ENCODE measurements at regions not wholly inside any gene's neighbourhood (a gene's known extent, or its start where the extent isn't known, plus 50 kb on each side); places are given as distances from the start of the nearest gene placed in this dataset.
"Not testable (repeated sequence)": the region's sequence is repeated elsewhere in the genome, so short reads cannot be mapped to it uniquely, and the experiment has no call there.

DNA sequence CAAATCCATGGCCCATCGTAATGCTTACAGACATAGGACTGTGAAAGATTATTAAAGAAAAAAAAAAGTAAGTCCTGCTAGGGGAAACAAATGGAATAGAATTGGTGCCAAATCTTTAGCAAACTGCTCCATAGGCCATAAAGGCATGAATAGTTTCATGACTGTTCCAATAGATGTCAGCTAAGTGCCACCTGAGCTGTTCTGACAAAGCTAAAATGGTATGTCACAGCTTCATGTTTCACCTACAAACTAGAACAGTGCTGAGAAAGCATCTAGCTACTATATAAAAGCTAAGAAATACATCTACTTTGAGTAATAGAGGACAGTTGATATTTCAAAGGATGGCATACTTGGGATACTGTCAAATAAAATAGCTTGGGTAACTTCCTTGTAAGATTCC lies 771.6 kb upstream of the CA10 start:
- no peak overlapping the region for H3K27ac Mint-ChIP-seq
- no peak for DNase-seq (ENCODE audit: low spot score in 2 of 2, unreplicated experiment in 2 of 2)
- no peaks in the 10 kb centered on the region for H3K36me3 Mint-ChIP-seq
- no peak overlapping the region for H3K4me3 Mint-ChIP-seq
- no peaks in the 10 kb centered on the region for H3K27me3 Mint-ChIP-seq (ENCODE audit: low read depth)
- H3K9me3 Mint-ChIP-seq = peaks cover 3% of the 10 kb centered on the region
- TF ChIP-seq, protein P1, sequence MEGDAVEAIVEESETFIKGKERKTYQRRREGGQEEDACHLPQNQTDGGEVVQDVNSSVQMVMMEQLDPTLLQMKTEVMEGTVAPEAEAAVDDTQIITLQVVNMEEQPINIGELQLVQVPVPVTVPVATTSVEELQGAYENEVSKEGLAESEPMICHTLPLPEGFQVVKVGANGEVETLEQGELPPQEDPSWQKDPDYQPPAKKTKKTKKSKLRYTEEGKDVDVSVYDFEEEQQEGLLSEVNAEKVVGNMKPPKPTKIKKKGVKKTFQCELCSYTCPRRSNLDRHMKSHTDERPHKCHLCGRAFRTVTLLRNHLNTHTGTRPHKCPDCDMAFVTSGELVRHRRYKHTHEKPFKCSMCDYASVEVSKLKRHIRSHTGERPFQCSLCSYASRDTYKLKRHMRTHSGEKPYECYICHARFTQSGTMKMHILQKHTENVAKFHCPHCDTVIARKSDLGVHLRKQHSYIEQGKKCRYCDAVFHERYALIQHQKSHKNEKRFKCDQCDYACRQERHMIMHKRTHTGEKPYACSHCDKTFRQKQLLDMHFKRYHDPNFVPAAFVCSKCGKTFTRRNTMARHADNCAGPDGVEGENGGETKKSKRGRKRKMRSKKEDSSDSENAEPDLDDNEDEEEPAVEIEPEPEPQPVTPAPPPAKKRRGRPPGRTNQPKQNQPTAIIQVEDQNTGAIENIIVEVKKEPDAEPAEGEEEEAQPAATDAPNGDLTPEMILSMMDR (IDR thresholded peaks at IDR 0.05; ENCODE audit: unreplicated experiment) = no peak
- no peaks in the 10 kb centered on the region for H3K4me1 Mint-ChIP-seq

- Mint-ChIP-seq H3K36me3 (peaks cover 2% of the 10 kb centered on the region), H3K4me1 (no peaks in the 10 kb centered on the region), H3K4me3 (no peak overlapping the region), H3K27ac (no peak overlapping the region), H3K9me3 (peaks cover 7% of the 10 kb centered on the region), H3K27me3 (ENCODE audit: low read depth) (peaks cover 2% of the 10 kb centered on the region)
- TF ChIP-seq, protein P1 (IDR thresholded peaks at IDR 0.05; ENCODE audit: unreplicated experiment) = no peak
- DNase-seq (ENCODE audit: low spot score in 2 of 2, unreplicated experiment in 2 of 2) = no peak
These were observed 765.1 kb upstream of the CA10 start for GRCh38 chr17:52923658-52924057.

GRCh38 chr17:52899235-52899634 lies 740.7 kb upstream of the CA10 start:
- H3K4me1 Mint-ChIP-seq = no peaks in the 10 kb centered on the region
- peaks cover 2% of the 10 kb centered on the region for H3K27me3 Mint-ChIP-seq (ENCODE audit: low read depth)
- H3K36me3 Mint-ChIP-seq = no peaks in the 10 kb centered on the region
- H3K4me3 Mint-ChIP-seq = no peak overlapping the region
- TF ChIP-seq, protein P1 (IDR thresholded peaks at IDR 0.05; ENCODE audit: unreplicated experiment) = no peak
- no peak overlapping the region for H3K27ac Mint-ChIP-seq
- no peaks in the 10 kb centered on the region for H3K9me3 Mint-ChIP-seq
- DNase-seq (ENCODE audit: low spot score in 2 of 2, unreplicated experiment in 2 of 2) = no peak

- H3K27ac Mint-ChIP-seq = no peak overlapping the region
- no peak overlapping the region for H3K4me3 Mint-ChIP-seq
- TF ChIP-seq, protein P1 (IDR thresholded peaks at IDR 0.05; ENCODE audit: unreplicated experiment) = no peak
- DNase-seq (ENCODE audit: low spot score in 2 of 2, unreplicated experiment in 2 of 2) = no peak
- H3K27me3 Mint-ChIP-seq (ENCODE audit: low read depth) = peaks cover 3% of the 10 kb centered on the region
- no peaks in the 10 kb centered on the region for H3K36me3 Mint-ChIP-seq
- no peaks in the 10 kb centered on the region for H3K4me1 Mint-ChIP-seq
- no peaks in the 10 kb centered on the region for H3K9me3 Mint-ChIP-seq
These were observed 736.8 kb upstream of the CA10 start for GRCh38 chr17:52895272-52895671.

DNA sequence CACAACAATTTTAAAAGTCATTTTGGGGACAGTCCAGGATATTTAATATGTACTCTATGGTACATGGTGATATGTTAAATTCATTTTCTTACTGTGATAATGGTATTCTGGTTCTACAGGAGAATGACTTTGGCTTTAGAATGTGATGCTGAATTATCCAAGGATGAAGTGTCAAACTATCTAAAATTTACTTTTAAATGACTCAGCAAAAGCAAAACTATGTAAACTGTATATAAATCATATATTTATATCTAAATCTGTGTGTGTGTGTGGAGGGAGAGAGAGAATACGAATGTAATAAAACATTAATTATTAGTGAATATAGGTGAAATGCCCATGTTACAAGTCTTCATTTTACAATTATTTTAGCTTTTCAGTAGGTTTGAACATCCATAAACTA lies 733.8 kb upstream of the CA10 start:
- TF ChIP-seq, protein P1 (IDR thresholded peaks at IDR 0.05; ENCODE audit: unreplicated experiment) = no peak
- Mint-ChIP-seq H3K9me3 (no peaks in the 10 kb centered on the region), H3K4me3 (no peak overlapping the region), H3K4me1 (no peaks in the 10 kb centered on the region), H3K36me3 (no peaks in the 10 kb centered on the region), H3K27me3 (ENCODE audit: low read depth) (peaks cover 9% of the 10 kb centered on the region), H3K27ac (no peak overlapping the region)
- DNase-seq (ENCODE audit: low spot score in 2 of 2, unreplicated experiment in 2 of 2) = no peak

DNA sequence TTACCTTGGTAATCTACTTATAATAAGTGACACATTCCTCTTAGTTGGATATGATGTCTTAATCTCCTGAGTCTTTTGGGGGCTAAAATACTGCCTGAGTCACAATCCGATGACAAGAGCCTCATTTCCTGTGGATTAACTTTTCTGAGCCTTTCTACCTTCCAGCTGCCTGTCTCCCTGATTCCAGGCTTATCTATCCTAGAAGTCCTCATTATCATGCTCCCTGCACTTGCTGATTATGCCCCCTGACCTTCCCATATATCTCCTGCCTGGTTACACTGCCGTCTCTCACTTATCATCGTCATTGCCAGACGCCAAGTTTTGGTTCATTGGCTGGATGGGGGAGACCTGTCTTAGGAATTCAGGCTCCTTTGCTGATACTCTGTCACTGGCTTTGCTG lies 727.4 kb upstream of the CA10 start:
- no peak for DNase-seq (ENCODE audit: low spot score in 2 of 2, unreplicated experiment in 2 of 2)

GRCh38 chr17:52883907-52884491 lies 725.5 kb upstream of the CA10 start:
- not testable (repeated sequence) for H3K4me1 Mint-ChIP-seq, H3K9me3 Mint-ChIP-seq, H3K4me3 Mint-ChIP-seq, H3K36me3 Mint-ChIP-seq, H3K27ac Mint-ChIP-seq
- DNase-seq (ENCODE audit: low spot score in 2 of 2, unreplicated experiment in 2 of 2) = peak in 1 of 2 experiments; percentile 16
- H3K27me3 Mint-ChIP-seq (ENCODE audit: low read depth) = peaks cover 47% of the 10 kb centered on the region

More for the DNA sequence above, 727.4 kb upstream of the CA10 start:
- H3K4me1 Mint-ChIP-seq = no peaks in the 10 kb centered on the region
- no peak overlapping the region for H3K4me3 Mint-ChIP-seq
- H3K9me3 Mint-ChIP-seq = no peaks in the 10 kb centered on the region
- H3K36me3 Mint-ChIP-seq = no peaks in the 10 kb centered on the region
- H3K27ac Mint-ChIP-seq = no peak overlapping the region
- peaks cover 41% of the 10 kb centered on the region for H3K27me3 Mint-ChIP-seq (ENCODE audit: low read depth)
- TF ChIP-seq, protein P1 (IDR thresholded peaks at IDR 0.05; ENCODE audit: unreplicated experiment) = no peak

- not testable (repeated sequence) for DNase-seq (ENCODE audit: low spot score in 2 of 2, unreplicated experiment in 2 of 2); H3K27me3 Mint-ChIP-seq (ENCODE audit: low read depth); H3K36me3 Mint-ChIP-seq; H3K9me3 Mint-ChIP-seq; H3K4me1 Mint-ChIP-seq; H3K27ac Mint-ChIP-seq; H3K4me3 Mint-ChIP-seq
These were observed 688.3 kb upstream of the CA10 start for GRCh38 chr17:52846767-52847166.

All from mesothelial cell of epicardium (in vitro differentiated cells).